H9 (cell line): ENCODE measurements at regions not wholly inside any gene's neighbourhood (a gene's known extent, or its start where the extent isn't known, plus 50 kb on each side); places are given as distances from the start of the nearest gene placed in this dataset.

Source experiments
- DNase-seq: peaks from one replicate; pipeline ENCODE4 v3.0.0-alpha.2; 2017
- H2AFZ ChIP-seq: one replicate; pipeline ENCODE4 v1.6.1; 2013; ENCODE audit warnings: mild to moderate bottlenecking, low read length, control low read depth, moderate library complexity
- H2AK5ac ChIP-seq: 2 replicates; pipeline ENCODE4 v1.6.1; 2013; ENCODE audit warnings: low read length, control low read depth, mixed read lengths; ENCODE audit not compliant: insufficient read length
- H2BK120ac ChIP-seq: one replicate; pipeline ENCODE4 v1.6.1; 2013; ENCODE audit warnings: low read depth, mild to moderate bottlenecking, low read length, control low read depth, inconsistent platforms; ENCODE audit not compliant: poor library complexity, severe bottlenecking
- H2BK12ac ChIP-seq: 2 replicates; pipeline ENCODE4 v1.6.1; 2013; ENCODE audit warnings: low read length, control low read depth, mixed read lengths, low read depth; ENCODE audit not compliant: insufficient read length
- H2BK15ac ChIP-seq: 2 replicates; pipeline ENCODE4 v1.6.1; 2013; ENCODE audit warnings: low read depth, low read length, control low read depth
- H2BK20ac ChIP-seq: one replicate; pipeline ENCODE4 v1.6.1; 2013; ENCODE audit warnings: low read depth, mild to moderate bottlenecking, low read length, control low read depth, inconsistent platforms; ENCODE audit not compliant: poor library complexity, severe bottlenecking
- H2BK5ac ChIP-seq: 2 replicates; pipeline ENCODE4 v1.6.1; 2013; ENCODE audit warnings: low read length, control low read depth, mixed read lengths; ENCODE audit not compliant: insufficient read length
- H3K14ac ChIP-seq: 2 replicates; pipeline ENCODE4 v1.6.1; 2013; ENCODE audit warnings: low read length, control low read depth; ENCODE audit not compliant: insufficient read depth
- H3K18ac ChIP-seq: 2 replicates; pipeline ENCODE4 v1.6.1; 2013; ENCODE audit warnings: low read depth, mild to moderate bottlenecking, mixed read lengths, low read length, control low read depth; ENCODE audit not compliant: insufficient read length
- H3K23ac ChIP-seq: 2 replicates; pipeline ENCODE4 v1.6.1; 2013; ENCODE audit warnings: low read length, control low read depth, mixed read lengths, low read depth; ENCODE audit not compliant: insufficient read length
- H3K23me2 ChIP-seq: 2 replicates; pipeline ENCODE4 v1.6.1; 2013; ENCODE audit warnings: low read depth, mild to moderate bottlenecking, mixed read lengths, low read length, control low read depth; ENCODE audit not compliant: insufficient read length, poor library complexity, severe bottlenecking
- H3K27ac ChIP-seq: 2 replicates; pipeline ENCODE4 v1.5.1; 2013; ENCODE audit warnings: low read length, control low read depth, mixed read lengths, low read depth; ENCODE audit not compliant: insufficient read length
- H3K27me3 ChIP-seq: 2 replicates; pipeline ENCODE4 v1.6.1; 2013; ENCODE audit warnings: low read length, control low read depth, inconsistent platforms; ENCODE audit not compliant: insufficient read depth
- H3K4ac ChIP-seq: 2 replicates; pipeline ENCODE4 v1.6.1; 2013; ENCODE audit warnings: low read depth, mild to moderate bottlenecking, control low read depth, inconsistent platforms, low read length, moderate library complexity
- H3K4me1 ChIP-seq: 2 replicates; pipeline ENCODE4 v1.6.1; 2013; ENCODE audit warnings: low read length, control low read depth, inconsistent platforms; ENCODE audit not compliant: insufficient read depth
- H3K4me2 ChIP-seq: 2 replicates; pipeline ENCODE4 v1.6.1; 2013; ENCODE audit warnings: low read length, control low read depth, mixed read lengths; ENCODE audit not compliant: insufficient read length, insufficient read depth
- H3K56ac ChIP-seq: 2 replicates; pipeline ENCODE4 v1.6.1; 2013; ENCODE audit warnings: low read depth, mild to moderate bottlenecking, mixed read lengths, low read length, control low read depth; ENCODE audit not compliant: insufficient read length
- H3K79me1 ChIP-seq: 2 replicates; pipeline ENCODE4 v1.6.1; 2013; ENCODE audit warnings: low read depth, mild to moderate bottlenecking, moderate library complexity, low read length, control low read depth, inconsistent platforms; ENCODE audit not compliant: insufficient read depth, poor library complexity, severe bottlenecking
- H3K79me2 ChIP-seq: 2 replicates; pipeline ENCODE4 v1.6.1; 2013; ENCODE audit warnings: low read length, control low read depth, inconsistent platforms; ENCODE audit not compliant: insufficient read depth
- H3K9ac ChIP-seq: 2 replicates; pipeline ENCODE4 v1.6.1; 2013; ENCODE audit warnings: low read length, control low read depth, mixed read lengths; ENCODE audit not compliant: insufficient read length; ENCODE audit errors: extremely low read depth
- H3K9me3 ChIP-seq: one replicate; pipeline ENCODE4 v1.6.1; 2013; ENCODE audit warnings: low read depth, low read length, inconsistent platforms; ENCODE audit not compliant: control insufficient read depth
- H3T11ph ChIP-seq: one replicate; pipeline ENCODE4 v1.6.1; 2013; ENCODE audit warnings: mild to moderate bottlenecking, low read length, control low read depth, inconsistent platforms
- H4K20me1 ChIP-seq: one replicate; pipeline ENCODE4 v1.6.1; 2013; ENCODE audit not compliant: control insufficient read depth, insufficient read length, insufficient read depth
- H4K5ac ChIP-seq: 2 replicates; pipeline ENCODE4 v1.6.1; 2013; ENCODE audit warnings: low read depth, mild to moderate bottlenecking, mixed read lengths, low read length, control low read depth; ENCODE audit not compliant: insufficient read length
- H4K8ac ChIP-seq: replicated peaks from 2 replicates; pipeline ENCODE4 v1.6.1; 2013; ENCODE audit warnings: low read length, control low read depth, mixed read lengths, low read depth; ENCODE audit not compliant: insufficient read length
- H4K91ac ChIP-seq: 2 replicates; pipeline ENCODE4 v1.6.1; 2013; ENCODE audit warnings: low read depth, mild to moderate bottlenecking, moderate library complexity, mixed read lengths, low read length, control low read depth; ENCODE audit not compliant: insufficient read length
- H3K27ac Mint-ChIP-seq, 3 experiments: 2 replicates in 2 of 3; 3 replicates in 1 of 3; pipeline ENCODE4 v1.8.0; 2020 to 2021; ENCODE audit warnings: mixed read lengths in 3 of 3, mild to moderate bottlenecking in 1 of 3, moderate library complexity in 1 of 3
- H3K27me3 Mint-ChIP-seq: 2 replicates; pipeline ENCODE4 v1.8.0; 2021; ENCODE audit warnings: low read depth, mild to moderate bottlenecking, moderate library complexity, mixed read lengths
- H3K36me3 Mint-ChIP-seq, 3 experiments: 2 replicates in 2 of 3; 3 replicates in 1 of 3; pipeline ENCODE4 v1.8.0; 2020 to 2021; ENCODE audit warnings: low read depth in 3 of 3, mixed read lengths in 3 of 3; ENCODE audit not compliant: insufficient read depth in 1 of 3
- H3K4me1 Mint-ChIP-seq, 2 experiments: 2 replicates each; pipeline ENCODE4 v1.8.0; 2020; ENCODE audit warnings: mixed read lengths in 2 of 2
- H3K4me3 Mint-ChIP-seq, 2 experiments: 2 replicates in 1 of 2; 3 replicates in 1 of 2; pipeline ENCODE4 v1.8.0; 2020 to 2021; ENCODE audit warnings: mild to moderate bottlenecking in 2 of 2, mixed read lengths in 2 of 2, moderate library complexity in 1 of 2
- H3K9me3 Mint-ChIP-seq, 2 experiments: 2 replicates in 1 of 2; 3 replicates in 1 of 2; pipeline ENCODE4 v1.8.0; 2020; ENCODE audit warnings: mild to moderate bottlenecking in 2 of 2, mixed read lengths in 2 of 2, moderate library complexity in 1 of 2
- WGBS: extraction: QIAGEN DNeasy Blood & Tissue Kit; methylation state at CpG from one replicate; pipeline ENCODE4 v1.1.7; 2013; ENCODE audit warnings: missing lambda C conversion rate, low lambda C conversion rate, mixed read lengths; ENCODE audit not compliant: insufficient read length; ENCODE audit errors: extremely low coverage; 5-methylcytosine and 5-hydroxymethylcytosine counted together
- TF ChIP-seq, protein P1 (sequence below): fragments of 200-600 bp; sonication (generic); conservative IDR thresholded peaks from 3 replicates; pipeline ENCODE4 v1.8.0; 2021; ENCODE audit warnings: antibody characterized with exemption, mild to moderate bottlenecking

- no peaks in the 10 kb centered on the region for H3K9me3 ChIP-seq
- no peaks in the 10 kb centered on the region for H4K20me1 ChIP-seq
- peaks cover 0 to 22% (median 3%) of the 10 kb centered on the region in 3 experiments; a peak in 4 of 7 replicates for H3K36me3 Mint-ChIP-seq
- H3T11ph ChIP-seq, result no peak overlapping the region
- H3K79me2 ChIP-seq, result no peaks in the 10 kb centered on the region
- H3K4me3 Mint-ChIP-seq, result no peak overlapping the region
- H2BK12ac ChIP-seq, result no peak overlapping the region
- H3K14ac ChIP-seq, result no peak overlapping the region
- H4K5ac ChIP-seq, result no peak overlapping the region
- DNase-seq, result no peak
- no peak overlapping the region for H3K56ac ChIP-seq
- peaks cover 0 to 16% of the 10 kb centered on the region in 2 experiments; a peak in 3 of 5 replicates for H3K9me3 Mint-ChIP-seq
- H3K4ac ChIP-seq, result no peak overlapping the region
- H3K27me3 Mint-ChIP-seq, result no peaks in the 10 kb centered on the region
- peak overlapping the region in 1 of 3 experiments; percentile 66; a peak in 1 of 7 replicates for H3K27ac Mint-ChIP-seq
- H3K9ac ChIP-seq, result no peak overlapping the region
- H2AFZ ChIP-seq, result no peak overlapping the region
- peaks cover 14 to 16% of the 10 kb centered on the region in 2 experiments for H3K4me1 Mint-ChIP-seq
- no peak overlapping the region for H2BK5ac ChIP-seq
- no peak overlapping the region for H3K4me2 ChIP-seq
- no peak overlapping the region for H2AK5ac ChIP-seq
- no peaks in the 10 kb centered on the region for H3K27me3 ChIP-seq
- H3K79me1 ChIP-seq, result no peaks in the 10 kb centered on the region
- no peaks in the 10 kb centered on the region for H3K4me1 ChIP-seq
- TF ChIP-seq, protein P1, sequence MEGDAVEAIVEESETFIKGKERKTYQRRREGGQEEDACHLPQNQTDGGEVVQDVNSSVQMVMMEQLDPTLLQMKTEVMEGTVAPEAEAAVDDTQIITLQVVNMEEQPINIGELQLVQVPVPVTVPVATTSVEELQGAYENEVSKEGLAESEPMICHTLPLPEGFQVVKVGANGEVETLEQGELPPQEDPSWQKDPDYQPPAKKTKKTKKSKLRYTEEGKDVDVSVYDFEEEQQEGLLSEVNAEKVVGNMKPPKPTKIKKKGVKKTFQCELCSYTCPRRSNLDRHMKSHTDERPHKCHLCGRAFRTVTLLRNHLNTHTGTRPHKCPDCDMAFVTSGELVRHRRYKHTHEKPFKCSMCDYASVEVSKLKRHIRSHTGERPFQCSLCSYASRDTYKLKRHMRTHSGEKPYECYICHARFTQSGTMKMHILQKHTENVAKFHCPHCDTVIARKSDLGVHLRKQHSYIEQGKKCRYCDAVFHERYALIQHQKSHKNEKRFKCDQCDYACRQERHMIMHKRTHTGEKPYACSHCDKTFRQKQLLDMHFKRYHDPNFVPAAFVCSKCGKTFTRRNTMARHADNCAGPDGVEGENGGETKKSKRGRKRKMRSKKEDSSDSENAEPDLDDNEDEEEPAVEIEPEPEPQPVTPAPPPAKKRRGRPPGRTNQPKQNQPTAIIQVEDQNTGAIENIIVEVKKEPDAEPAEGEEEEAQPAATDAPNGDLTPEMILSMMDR, result no peak
- no peaks in the 10 kb centered on the region for H3K23me2 ChIP-seq
- H2BK20ac ChIP-seq, result no peak overlapping the region
- no CpG with 5 or more reads among the region's 1 CpG for WGBS
- H2BK15ac ChIP-seq, result no peak overlapping the region
- no peak overlapping the region for H4K8ac ChIP-seq
- H4K91ac ChIP-seq, result no peak overlapping the region
- H3K23ac ChIP-seq, result no peak overlapping the region
- no peak overlapping the region for H3K18ac ChIP-seq
- H2BK120ac ChIP-seq, result no peak overlapping the region
- no peak overlapping the region for H3K27ac ChIP-seq
Measured at GRCh38 chr10:90470966-90471365, 386.9 kb downstream of the HTR7 start.
